HFF-Myc (cell line): ENCODE measurements at regions not wholly inside any gene's neighbourhood (a gene's known extent, or its start where the extent isn't known, plus 50 kb on each side); places are given as distances from the start of the nearest gene placed in this dataset.

Experiments
- DNase-seq: peaks from one replicate; pipeline ENCODE4 v3.0.0-alpha.2; 2011; ENCODE audit warnings: low read depth; ENCODE audit errors: extremely low read depth
- H3K4me3 ChIP-seq: replicated peaks from 2 replicates; pipeline ENCODE4 v1.5.1; 2011; ENCODE audit warnings: low read depth, mild to moderate bottlenecking, control low read depth, low read length
- TF ChIP-seq, protein P1 (sequence below): IDR thresholded peaks from 2 replicates; pipeline ENCODE4 v1.5.1; 2012; ENCODE audit warnings: mild to moderate bottlenecking, low read depth, low read length, control low read depth; ENCODE audit errors: missing control alignments

DNA sequence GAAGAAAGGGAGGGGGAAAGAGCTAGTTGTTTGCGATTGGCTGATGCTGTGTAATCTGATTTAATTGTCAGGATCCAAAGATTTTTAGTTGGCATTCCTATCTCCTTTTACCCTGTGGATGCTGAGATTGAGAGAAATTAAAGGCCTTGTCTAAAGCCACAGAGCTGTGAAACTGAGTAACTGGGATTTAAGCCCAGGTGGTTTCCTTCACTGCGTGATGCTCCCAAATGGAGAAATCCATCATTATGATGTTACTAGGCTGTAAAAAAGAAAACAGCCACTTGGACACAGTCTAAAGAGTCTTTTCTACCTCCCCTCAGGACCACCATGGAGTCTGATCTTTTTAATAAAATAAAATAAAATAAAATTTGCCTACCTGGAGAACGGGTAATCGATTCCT, 883.0 kb upstream of the NR2F2 start:
- DNase-seq = no peak
- no peak overlapping the region for H3K4me3 ChIP-seq
- TF ChIP-seq, protein P1, sequence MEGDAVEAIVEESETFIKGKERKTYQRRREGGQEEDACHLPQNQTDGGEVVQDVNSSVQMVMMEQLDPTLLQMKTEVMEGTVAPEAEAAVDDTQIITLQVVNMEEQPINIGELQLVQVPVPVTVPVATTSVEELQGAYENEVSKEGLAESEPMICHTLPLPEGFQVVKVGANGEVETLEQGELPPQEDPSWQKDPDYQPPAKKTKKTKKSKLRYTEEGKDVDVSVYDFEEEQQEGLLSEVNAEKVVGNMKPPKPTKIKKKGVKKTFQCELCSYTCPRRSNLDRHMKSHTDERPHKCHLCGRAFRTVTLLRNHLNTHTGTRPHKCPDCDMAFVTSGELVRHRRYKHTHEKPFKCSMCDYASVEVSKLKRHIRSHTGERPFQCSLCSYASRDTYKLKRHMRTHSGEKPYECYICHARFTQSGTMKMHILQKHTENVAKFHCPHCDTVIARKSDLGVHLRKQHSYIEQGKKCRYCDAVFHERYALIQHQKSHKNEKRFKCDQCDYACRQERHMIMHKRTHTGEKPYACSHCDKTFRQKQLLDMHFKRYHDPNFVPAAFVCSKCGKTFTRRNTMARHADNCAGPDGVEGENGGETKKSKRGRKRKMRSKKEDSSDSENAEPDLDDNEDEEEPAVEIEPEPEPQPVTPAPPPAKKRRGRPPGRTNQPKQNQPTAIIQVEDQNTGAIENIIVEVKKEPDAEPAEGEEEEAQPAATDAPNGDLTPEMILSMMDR = no peak

DNA sequence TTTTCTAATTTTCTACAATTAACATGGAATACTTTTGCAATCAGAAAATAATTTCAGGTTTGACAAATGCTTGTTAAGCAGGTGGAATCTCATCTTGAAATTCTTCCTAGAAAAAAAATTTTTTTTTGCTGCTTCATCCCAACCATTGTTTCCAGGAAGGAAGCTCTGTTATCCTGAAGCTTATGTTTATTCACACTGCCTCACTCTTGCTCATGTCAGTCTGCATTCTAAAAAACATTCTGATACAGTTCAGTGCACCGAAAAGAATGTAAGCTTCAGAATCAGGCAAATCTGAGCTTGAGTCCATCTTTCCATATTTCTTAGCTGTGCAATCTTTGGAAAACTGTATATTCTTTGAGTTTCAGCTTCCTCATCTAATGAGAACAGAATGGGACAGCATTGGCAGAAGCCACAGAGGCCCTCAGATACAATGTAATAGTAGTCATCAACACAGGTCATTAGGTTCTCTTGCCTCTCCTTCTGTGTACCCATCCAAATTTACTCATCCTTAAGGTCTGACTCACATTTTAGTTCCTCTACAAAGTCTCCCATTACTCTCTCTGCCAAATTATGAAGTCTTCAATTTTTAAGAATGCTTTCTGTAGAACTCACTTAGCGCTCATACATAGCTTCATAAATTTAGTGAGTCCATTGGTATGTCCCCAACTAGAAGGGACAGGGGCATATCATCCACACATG, 881.8 kb upstream of the NR2F2 start:
- H3K4me3 ChIP-seq = no peak overlapping the region
- DNase-seq = no peak
- TF ChIP-seq, protein P1 = no peak

DNA sequence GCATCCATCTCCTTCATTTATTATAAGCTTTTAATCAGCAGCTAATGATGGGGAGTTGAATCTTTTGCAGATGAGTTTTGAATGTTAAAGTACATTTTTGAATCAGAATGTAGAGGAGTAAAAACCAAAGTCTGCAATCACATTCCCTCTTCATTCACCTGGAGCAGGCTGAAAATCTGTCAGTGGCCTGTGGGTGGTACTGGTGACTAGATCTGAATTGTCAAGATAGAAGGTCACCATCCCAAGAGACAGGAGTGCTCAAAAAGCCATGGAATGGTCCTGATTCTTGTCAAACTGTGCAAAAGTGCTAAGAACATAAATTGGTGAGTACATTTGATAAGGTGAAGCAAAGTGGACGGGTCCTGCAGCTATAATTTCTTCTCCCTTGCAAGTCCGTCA, 881.3 kb upstream of the NR2F2 start:
- no peak for DNase-seq
- TF ChIP-seq, protein P1 = no peak
- H3K4me3 ChIP-seq = no peak overlapping the region

DNA sequence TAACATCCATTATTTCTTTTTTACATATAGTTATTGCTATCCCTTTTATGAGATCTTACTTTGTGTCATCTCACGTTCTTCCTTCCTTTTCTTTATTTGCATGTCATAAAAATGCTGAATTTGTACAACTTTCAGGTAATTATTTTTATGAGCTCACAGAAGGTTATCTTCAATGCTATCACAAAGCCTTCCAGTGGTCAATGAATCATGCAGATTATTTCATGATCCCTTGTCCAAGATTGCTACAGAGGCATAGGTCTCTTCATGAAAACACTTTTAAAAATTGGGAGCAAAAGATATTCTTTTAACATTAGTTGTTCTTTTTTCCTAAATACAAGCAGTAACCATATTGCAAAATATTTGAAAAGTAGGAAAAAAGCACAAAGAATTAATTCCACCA, 880.1 kb upstream of the NR2F2 start:
- DNase-seq = no peak
- no peak overlapping the region for H3K4me3 ChIP-seq
- TF ChIP-seq, protein P1 = no peak

DNA sequence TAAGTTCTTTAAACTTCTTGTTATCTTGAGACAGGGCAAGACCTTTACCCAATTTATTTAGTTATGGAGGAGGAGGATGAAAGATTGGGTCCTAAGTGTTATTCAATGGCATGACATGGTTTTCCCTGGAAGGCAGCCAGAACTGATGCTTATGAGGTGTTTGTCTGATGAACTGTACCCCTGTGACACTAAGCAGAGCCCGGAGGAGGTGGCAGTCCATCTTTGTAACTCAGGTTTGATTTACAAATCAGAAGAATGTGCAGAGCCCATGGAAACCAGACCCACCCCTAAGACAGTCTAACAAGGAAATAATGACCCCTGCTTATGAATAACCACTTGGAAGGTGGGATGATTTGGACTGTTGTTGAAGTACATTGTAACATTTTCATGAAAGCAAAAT, 878.6 kb upstream of the NR2F2 start:
- TF ChIP-seq, protein P1 = no peak
- H3K4me3 ChIP-seq = no peak overlapping the region
- DNase-seq = no peak

DNA sequence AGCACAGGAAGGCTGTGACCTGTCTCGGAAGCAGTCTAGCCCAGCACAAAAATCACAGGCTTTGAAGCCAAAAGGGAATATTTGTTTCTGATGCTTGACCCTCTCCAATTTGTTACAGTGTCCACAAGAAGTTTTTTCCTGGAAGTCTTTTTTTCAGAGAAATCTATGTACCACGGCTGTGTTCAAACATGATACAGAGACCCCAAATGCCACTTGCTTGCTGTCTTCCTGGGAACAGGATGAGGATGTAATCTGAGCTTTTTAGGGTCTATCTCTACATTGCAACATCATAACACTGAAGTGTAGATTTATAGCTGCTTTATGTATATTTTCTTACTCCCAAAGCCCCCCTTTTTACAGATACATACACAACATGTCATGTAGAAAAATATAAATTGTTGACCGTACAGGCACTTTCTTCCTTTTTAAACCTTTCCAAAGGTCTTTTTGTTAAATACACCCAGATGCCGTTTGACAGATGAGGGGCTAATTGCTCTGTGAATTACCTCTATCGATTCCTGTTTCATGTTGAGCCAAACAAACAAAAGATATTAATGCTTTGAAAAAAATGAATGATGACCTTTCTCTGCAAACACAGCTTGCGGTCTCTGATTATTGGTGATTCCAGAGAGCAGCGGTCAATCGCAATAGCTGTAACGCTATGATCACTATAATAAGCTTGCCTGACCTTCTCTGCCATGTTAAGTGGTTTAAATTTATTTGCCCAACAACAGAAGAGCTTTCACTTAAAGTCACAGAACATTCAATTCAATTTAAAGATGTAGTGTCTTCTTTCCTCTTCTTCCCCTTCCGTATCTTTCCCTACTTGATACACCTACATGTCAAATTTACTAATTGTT, 875.9 kb upstream of the NR2F2 start:
- H3K4me3 ChIP-seq = no peak overlapping the region
- TF ChIP-seq, protein P1 = no peak
- no peak for DNase-seq
